HepG2 (cell line): ENCODE measurements at regions not wholly inside any gene's neighbourhood (a gene's known extent, or its start where the extent isn't known, plus 50 kb on each side); places are given as distances from the start of the nearest gene placed in this dataset.

Source experiments
- ATAC-seq: fragments of 200-7000 bp; cut with Tn5 transposase; 3 replicates; pipeline ENCODE4 v1.9.1; 2020; ENCODE audit warnings: mild to moderate bottlenecking, moderate library complexity
- BruUV-seq: library from RNA; stranded (reverse); fragments of 400-500 nt; replicated peaks from 2 replicates; lab custom pipeline; 2021; lab: Mats Ljungman, UMichigan
- CTCF ChIA-PET: fragments of 300-600 bp; formaldehyde crosslinking; extraction: SDS; loops from one replicate; lab custom pipeline; 2021; ENCODE audit warnings: low total read pairs, inconsistent platforms, low intra/inter-chr PET ratio; lab: Yijun Ruan, JAX
- POLR2A ChIA-PET: fragments of 350-600 bp; sonication (Branson Sonifier 250); formaldehyde crosslinking; loops from one replicate; lab custom pipeline; 2020; ENCODE audit warnings: antibody characterized with exemption, inconsistent platforms; lab: Yijun Ruan, JAX
- DNase-seq: peaks from one replicate; pipeline ENCODE4 v3.0.0-alpha.2; 2015; ENCODE audit warnings: low spot score
- FAIRE-seq: peaks from 3 replicates; lab custom pipeline; 2011; peaks lifted over from hg19 to GRCh38; lab: Jason Lieb, UNC
- H2AFZ ChIP-seq: one replicate; pipeline ENCODE4 v1.6.1; 2011; ENCODE audit warnings: low read length, inconsistent platforms
- H3K27ac ChIP-seq: fragments of 300-600 bp; 3 replicates; pipeline ENCODE4 v1.8.0; 2011; ENCODE audit warnings: mixed run types, mild to moderate bottlenecking, mixed read lengths, low read length, inconsistent platforms; ENCODE audit not compliant: insufficient read depth; ENCODE audit errors: extremely low read length
- H3K27me3 ChIP-seq, 2 experiments: fragments of 200-600 bp in 1 of 2; 2 replicates in 1 of 2; 3 replicates in 1 of 2; pipeline versions ENCODE4 v1.6.0 to v1.8.0; 2011; ENCODE audit warnings: low read length in 2 of 2, mild to moderate bottlenecking in 2 of 2, moderate library complexity in 2 of 2, inconsistent platforms in 1 of 2; ENCODE audit not compliant: insufficient read depth in 2 of 2, control insufficient read depth in 1 of 2
- H3K36me3 ChIP-seq, 2 experiments: fragments of 200-600 bp in 1 of 2; replicated peaks in 1 of 2; 2 replicates in 1 of 2; 3 replicates in 1 of 2; pipeline versions ENCODE4 v1.5.1 to v1.8.0; 2011; ENCODE audit warnings: low read length in 2 of 2, inconsistent platforms in 1 of 2; ENCODE audit not compliant: insufficient read depth in 2 of 2, control insufficient read depth in 1 of 2
- H3K4me1 ChIP-seq: 2 replicates; pipeline ENCODE4 v1.5.1; 2012; ENCODE audit warnings: low read length, inconsistent platforms; ENCODE audit not compliant: insufficient read depth
- H3K4me2 ChIP-seq: 2 replicates; pipeline ENCODE4 v1.6.0; 2011; ENCODE audit warnings: low read depth, low read length, inconsistent platforms
- H3K4me3 ChIP-seq, 3 experiments: fragments of 200-600 bp in 1 of 3; sonication (generic), shearing (Covaris generic) in 1 of 3; replicated peaks in 1 of 3; 2 replicates each; pipeline ENCODE4 v1.5.1; 2011 to 2016; ENCODE audit warnings: low read length in 3 of 3, inconsistent platforms in 2 of 3, low read depth in 2 of 3, mild to moderate bottlenecking in 2 of 3, control low read depth in 1 of 3, mixed read lengths in 1 of 3; ENCODE audit not compliant: insufficient read depth in 1 of 3
- H3K79me2 ChIP-seq: one replicate; pipeline ENCODE4 v1.6.1; 2011; ENCODE audit warnings: low read length, inconsistent platforms; ENCODE audit not compliant: insufficient read depth
- H3K9ac ChIP-seq: 2 replicates; pipeline ENCODE4 v1.6.0; 2011; ENCODE audit warnings: mild to moderate bottlenecking, low read depth, low read length, inconsistent platforms; ENCODE audit not compliant: insufficient read depth
- H3K9me3 ChIP-seq: 2 replicates; pipeline ENCODE4 v1.5.1; 2012; ENCODE audit warnings: mild to moderate bottlenecking, low read length
- H4K20me1 ChIP-seq: 2 replicates; pipeline ENCODE4 v1.6.0; 2011; ENCODE audit warnings: inconsistent platforms, mild to moderate bottlenecking, low read length, moderate library complexity; ENCODE audit not compliant: insufficient read depth
- ELF1 ChIP-seq: sonication (generic); formaldehyde crosslinking; IDR thresholded peaks from 2 replicates; pipeline ENCODE4 v1.4.0; 2020; ENCODE audit warnings: missing genetic modification reagents
- FOSL1 ChIP-seq: sonication (generic); formaldehyde crosslinking; IDR thresholded peaks from 2 replicates; pipeline ENCODE4 v1.9.0; 2021; ENCODE audit warnings: missing genetic modification reagents, borderline replicate concordance
- HNF1B ChIP-seq: sonication (generic); formaldehyde crosslinking; IDR thresholded peaks from 2 replicates; pipeline ENCODE4 v1.5.1; 2020; ENCODE audit warnings: mild to moderate bottlenecking, moderate library complexity, missing genetic modification reagents
- IKZF1 ChIP-seq: fragments of 450-650 bp; IDR thresholded peaks from 2 replicates; pipeline ENCODE4 v1.7.1; 2016
- JDP2 ChIP-seq: sonication (generic); formaldehyde crosslinking; IDR thresholded peaks from 2 replicates; pipeline ENCODE4 v1.8.1; 2022; ENCODE audit warnings: missing genetic modification reagents, borderline replicate concordance
- MTF1 ChIP-seq: sonication (generic); formaldehyde crosslinking; IDR thresholded peaks from 2 replicates; pipeline ENCODE4 v1.5.0; 2020; ENCODE audit warnings: missing genetic modification reagents
- NCOR1 ChIP-seq: fragments of 200-600 bp; sonication (generic); IDR thresholded peaks from 2 replicates; pipeline ENCODE4 v1.7.0; 2017; ENCODE audit warnings: antibody characterized with exemption, low read length, borderline replicate concordance
- NFKB2 ChIP-seq: sonication (generic); formaldehyde crosslinking; IDR thresholded peaks from 2 replicates; pipeline ENCODE4 v1.4.0; 2020; ENCODE audit warnings: missing genetic modification reagents, borderline replicate concordance
- TBX2 ChIP-seq: sonication (generic); formaldehyde crosslinking; IDR thresholded peaks from 2 replicates; pipeline ENCODE4 v1.5.0; 2020; ENCODE audit warnings: missing genetic modification reagents, mild to moderate bottlenecking, borderline replicate concordance
- TGIF2 ChIP-seq: IDR thresholded peaks from 2 replicates; pipeline ENCODE4 v1.6.1; 2016; ENCODE audit warnings: control low read depth, missing compliant biosample characterization
- ZBTB20 ChIP-seq: sonication (generic); formaldehyde crosslinking; IDR thresholded peaks from 2 replicates; pipeline ENCODE4 v1.8.1; 2023; ENCODE audit warnings: missing genetic modification reagents, low read depth, mild to moderate bottlenecking, borderline replicate concordance
- ZNF337 ChIP-seq: sonication (generic); formaldehyde crosslinking; IDR thresholded peaks from 2 replicates; pipeline ENCODE4 v1.5.1; 2020; ENCODE audit warnings: missing genetic modification reagents, low read depth, mild to moderate bottlenecking, borderline replicate concordance
- ZNF724P ChIP-seq: sonication (generic); formaldehyde crosslinking; IDR thresholded peaks from 2 replicates; pipeline ENCODE4 v1.8.0; 2022; ENCODE audit warnings: missing genetic modification reagents, borderline replicate concordance
- WGBS: methylation state at CpG from one replicate; pipeline ENCODE4 v1.1.6; 2017; ENCODE audit warnings: low lambda C conversion rate; 5-methylcytosine and 5-hydroxymethylcytosine counted together
- in situ Hi-C: cut with HindIII; loops from 2 replicates; pipeline ENCODE4 v1.10.0; 2017; ENCODE audit warnings: low pct_unique_long_range_greater_than_20kb; ENCODE audit not compliant: extremely low pct_ligation_motif_present
- intact Hi-C: fragments of 100-400 bp; cut with micrococcal nuclease; formaldehyde crosslinking; loops from one replicate; pipeline ENCODE4 v1.10.0; 2022; ENCODE audit not compliant: unreplicated experiment
- TF ChIP-seq, protein P1 (sequence below): sonication (generic); formaldehyde crosslinking; IDR thresholded peaks from 2 replicates; pipeline ENCODE4 v1.4.0; 2020; ENCODE audit warnings: mild to moderate bottlenecking, missing genetic modification reagents

DNA sequence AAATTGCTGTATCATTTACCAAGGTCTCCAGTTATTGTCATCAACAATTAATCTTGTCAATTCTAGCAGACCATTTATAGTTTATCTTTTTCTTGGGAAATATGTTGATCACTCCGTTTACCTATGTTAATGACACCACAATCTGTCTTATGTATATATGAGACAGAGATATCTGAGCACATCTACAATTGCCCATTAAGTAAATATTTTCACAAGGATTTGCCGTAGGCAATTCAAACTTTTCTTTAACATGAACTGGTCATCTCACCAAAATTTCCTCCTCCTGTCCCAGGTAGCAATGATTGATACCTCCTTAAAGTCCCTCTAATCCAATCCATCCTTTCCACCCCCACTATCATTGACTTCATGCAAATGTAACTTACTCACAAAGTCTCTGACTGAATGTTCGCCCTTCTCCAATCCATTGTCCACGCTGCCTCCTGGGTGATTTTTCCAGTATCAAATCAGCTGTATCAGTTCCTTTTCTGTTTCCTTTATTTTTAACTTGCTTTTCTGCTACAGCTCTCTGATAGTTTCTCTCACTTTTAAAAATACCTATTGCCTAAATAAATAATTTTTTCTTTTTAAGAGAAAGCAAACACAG, 138.3 kb downstream of the GNAT3 start (continued):
- TF ChIP-seq IKZF1: no peak
- TF ChIP-seq NCOR1: no peak
- TF ChIP-seq ZNF724P (CRISPR knock-in tag): no peak
- no peak for TF ChIP-seq ZBTB20 (CRISPR knock-in tag)
- no peak for TF ChIP-seq JDP2 (CRISPR knock-in tag)
- no peak for TF ChIP-seq NFKB2 (CRISPR knock-in tag)
- TF ChIP-seq MTF1 (CRISPR knock-in tag): no peak
- TF ChIP-seq ELF1: no peak
- TF ChIP-seq TGIF2 (CRISPR knock-in tag): no peak

DNA sequence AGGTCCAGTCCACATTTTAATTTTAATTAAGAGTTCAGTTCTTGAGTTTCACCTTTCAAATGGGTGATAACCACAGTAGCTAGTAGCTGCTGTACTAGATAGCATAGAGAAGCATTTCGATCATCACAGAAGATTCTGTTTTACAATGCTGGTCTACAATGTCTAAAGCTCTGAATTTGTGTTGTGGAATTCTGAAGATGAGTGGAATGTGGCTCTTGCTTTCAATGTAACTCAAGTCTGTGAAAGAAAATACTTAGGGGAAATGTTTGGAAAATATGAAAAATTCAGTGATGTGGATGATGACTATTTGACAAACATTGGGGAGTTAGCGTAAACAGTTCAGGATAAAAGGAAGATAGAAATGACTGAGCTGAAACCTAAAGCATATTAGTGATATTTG, 139.4 kb downstream of the GNAT3 start:
- Histone ChIP-seq H3K27ac (no peak overlapping the region), H2AFZ (no peak overlapping the region), H3K4me1 (no peaks in the 10 kb centered on the region), H3K9ac (no peak overlapping the region), H4K20me1 (no peaks in the 10 kb centered on the region), H3K4me3 (no peak overlapping the region), H3K4me2 (no peak overlapping the region), H3K79me2 (no peaks in the 10 kb centered on the region), H3K27me3 (no peaks in the 10 kb centered on the region), H3K9me3 (no peaks in the 10 kb centered on the region), H3K36me3 (no peaks in the 10 kb centered on the region)
- no TSS peak for BruUV-seq
- no peak for TF ChIP-seq HNF1B (CRISPR knock-in tag)
- TF ChIP-seq FOSL1 (CRISPR knock-in tag): no peak
- TF ChIP-seq ZNF337 (CRISPR knock-in tag): no peak
- TF ChIP-seq TBX2: no peak
- TF ChIP-seq, protein P1, sequence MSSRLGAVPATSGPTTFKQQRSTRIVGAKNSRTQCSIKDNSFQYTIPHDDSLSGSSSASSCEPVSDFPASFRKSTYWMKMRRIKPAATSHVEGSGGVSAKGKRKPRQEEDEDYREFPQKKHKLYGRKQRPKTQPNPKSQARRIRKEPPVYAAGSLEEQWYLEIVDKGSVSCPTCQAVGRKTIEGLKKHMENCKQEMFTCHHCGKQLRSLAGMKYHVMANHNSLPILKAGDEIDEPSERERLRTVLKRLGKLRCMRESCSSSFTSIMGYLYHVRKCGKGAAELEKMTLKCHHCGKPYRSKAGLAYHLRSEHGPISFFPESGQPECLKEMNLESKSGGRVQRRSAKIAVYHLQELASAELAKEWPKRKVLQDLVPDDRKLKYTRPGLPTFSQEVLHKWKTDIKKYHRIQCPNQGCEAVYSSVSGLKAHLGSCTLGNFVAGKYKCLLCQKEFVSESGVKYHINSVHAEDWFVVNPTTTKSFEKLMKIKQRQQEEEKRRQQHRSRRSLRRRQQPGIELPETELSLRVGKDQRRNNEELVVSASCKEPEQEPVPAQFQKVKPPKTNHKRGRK (CRISPR knock-in tag): no peak
- in situ Hi-C loops (no loop called here), intact Hi-C loops (no loop called here)
- DNase-seq (no peak), ATAC-seq (no peak), FAIRE-seq (no peak)
- 26% methylated on average over 2 of the region's 2 CpGs for WGBS
- POLR2A ChIA-PET: no interaction called here
- CTCF ChIA-PET: no interaction called here
